Iris pigment epithelial cell (primary cell): ENCODE measurements at regions not wholly inside any gene's neighbourhood (a gene's known extent, or its start where the extent isn't known, plus 50 kb on each side); places are given as distances from the start of the nearest gene placed in this dataset.
"Not testable (repeated sequence)": the region's sequence is repeated elsewhere in the genome, so short reads cannot be mapped to it uniquely, and the experiment has no call there.

ENCODE experiments used
- DNase-seq: peaks from one replicate; pipeline ENCODE4 v3.0.0-alpha.2; 2011; ENCODE audit warnings: low read depth

DNA sequence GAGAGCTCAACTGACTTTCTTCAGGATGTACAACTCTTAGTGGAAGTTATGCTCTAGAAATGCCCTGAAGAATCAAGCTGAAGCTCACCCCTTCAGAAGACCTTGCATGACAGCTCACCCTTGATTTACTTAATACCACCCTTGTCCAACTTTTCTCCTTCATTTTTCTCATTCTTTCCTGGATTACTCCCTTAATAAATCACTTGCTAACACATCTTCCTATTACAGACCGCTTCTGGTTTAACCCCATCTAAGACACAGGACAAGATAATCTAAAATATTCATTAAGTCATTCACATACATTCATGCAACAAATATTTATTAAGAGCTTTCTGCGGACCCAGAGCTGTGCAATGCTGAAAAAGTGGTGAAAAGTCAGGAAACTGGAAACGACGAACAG is 630.7 kb upstream of the RORB start:
- DNase-seq = no peak

DNA sequence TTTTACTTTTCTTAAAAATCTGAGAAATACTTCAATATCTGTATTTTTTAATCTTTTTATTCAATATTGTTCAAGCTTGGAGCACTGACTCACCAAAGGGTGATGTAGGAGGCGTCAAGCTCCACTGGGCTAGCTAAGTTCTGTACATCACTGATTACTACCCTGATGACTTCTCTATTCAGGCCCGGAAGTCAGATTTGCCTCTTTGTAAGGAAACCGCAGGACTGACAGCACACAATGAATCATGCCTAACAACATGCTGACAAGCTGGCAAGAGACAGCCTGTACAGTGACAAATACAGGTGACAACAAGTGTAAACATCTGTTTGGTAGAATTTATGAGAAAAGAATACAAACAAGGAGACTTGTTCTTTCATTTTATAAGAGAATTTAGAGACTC is 627.9 kb upstream of the RORB start:
- DNase-seq = peak; percentile 92

- no peak for DNase-seq
These were observed 625.5 kb upstream of the RORB start for GRCh38 chr9:73871636-73872035.

- DNase-seq = no peak
These were observed 624.4 kb upstream of the RORB start for GRCh38 chr9:73872701-73873100.

- peak; percentile 93 for DNase-seq
These were observed 617.0 kb upstream of the RORB start for GRCh38 chr9:73880101-73880500.

DNA sequence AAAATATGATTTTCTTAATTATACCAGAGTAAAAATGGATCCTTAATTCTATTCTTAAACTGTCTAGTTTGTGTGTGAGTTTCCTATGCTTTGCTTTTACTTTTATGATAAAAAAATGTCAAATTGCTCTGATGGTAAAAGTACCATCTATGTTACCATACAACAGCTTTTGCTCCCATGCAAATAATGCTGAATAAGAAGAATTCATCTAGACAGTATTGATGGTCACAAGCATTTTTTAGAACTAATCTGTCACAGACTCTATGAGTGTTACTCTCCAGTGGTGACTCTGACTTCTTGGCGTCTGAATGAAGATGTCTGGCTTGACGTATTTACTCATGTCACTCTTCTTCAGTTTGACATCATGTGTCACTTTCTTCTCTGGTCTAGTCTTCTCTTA is 608.1 kb upstream of the RORB start:
- DNase-seq = no peak

DNA sequence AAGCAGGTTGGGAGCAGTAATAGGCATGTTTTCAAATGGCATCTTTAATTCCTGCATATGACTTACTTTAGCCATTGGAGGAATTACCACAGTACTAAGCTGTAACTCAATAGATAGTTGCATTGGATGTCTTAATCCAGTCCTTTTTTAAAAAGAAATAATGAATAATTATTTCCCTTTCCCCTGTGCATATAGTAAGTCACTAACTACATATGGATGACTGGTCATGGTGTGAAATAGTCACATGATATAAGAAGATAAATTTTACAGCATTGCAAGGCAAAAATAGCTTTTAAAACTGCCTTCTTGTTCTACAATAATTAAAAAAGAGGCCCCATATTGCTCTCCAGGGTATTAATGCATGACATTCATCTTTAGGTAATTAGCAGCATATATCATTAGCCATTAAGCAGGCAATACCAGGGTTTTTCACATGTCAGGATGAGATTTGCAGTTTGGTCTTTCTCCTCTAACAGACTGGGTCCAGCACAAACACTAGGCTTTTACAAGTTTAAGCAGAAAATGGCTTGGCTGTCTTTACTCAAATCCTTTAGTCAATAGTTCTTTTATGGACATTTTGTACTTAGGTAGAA is 606.4 kb upstream of the RORB start:
- DNase-seq = no peak

- no peak for DNase-seq
These were observed 604.8 kb upstream of the RORB start for GRCh38 chr9:73892335-73892734.

DNA sequence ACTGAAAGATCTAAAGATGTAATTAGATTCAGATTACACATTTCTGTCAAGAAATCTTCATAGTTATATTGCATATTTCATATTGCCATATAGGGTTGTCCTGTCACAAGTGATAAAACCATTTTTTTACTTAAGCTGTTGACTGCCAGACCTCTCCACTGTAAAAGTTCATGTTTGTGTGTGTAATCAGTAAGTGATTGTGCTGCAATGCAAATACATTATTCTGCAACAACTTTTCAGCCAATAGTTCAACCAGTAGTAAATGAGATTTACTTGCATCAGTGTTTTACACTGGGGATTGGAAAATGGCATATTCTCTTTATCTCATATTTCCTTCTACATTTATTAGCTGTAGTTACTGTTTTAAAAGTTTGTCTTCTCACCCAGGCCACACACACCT is 603.9 kb upstream of the RORB start:
- no peak for DNase-seq

DNA sequence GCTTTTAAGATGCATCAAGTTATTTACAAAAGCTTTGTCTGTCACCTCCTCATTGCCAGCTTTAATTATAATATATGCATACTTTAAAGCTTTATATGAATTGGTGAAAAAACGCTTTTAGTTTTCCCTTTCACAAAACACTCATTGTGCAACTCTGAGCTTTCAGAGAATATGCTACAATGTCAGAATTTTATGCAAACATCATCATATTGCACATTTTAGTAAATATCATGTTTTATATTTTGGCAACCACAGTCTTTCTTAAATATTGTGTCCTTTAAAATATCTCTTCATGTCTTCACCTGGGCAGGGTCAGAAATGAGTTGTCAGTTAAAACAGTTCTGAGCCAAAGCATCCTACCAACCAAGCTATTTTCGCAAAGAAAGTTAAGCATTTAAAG is 601.1 kb upstream of the RORB start:
- no peak for DNase-seq

DNA sequence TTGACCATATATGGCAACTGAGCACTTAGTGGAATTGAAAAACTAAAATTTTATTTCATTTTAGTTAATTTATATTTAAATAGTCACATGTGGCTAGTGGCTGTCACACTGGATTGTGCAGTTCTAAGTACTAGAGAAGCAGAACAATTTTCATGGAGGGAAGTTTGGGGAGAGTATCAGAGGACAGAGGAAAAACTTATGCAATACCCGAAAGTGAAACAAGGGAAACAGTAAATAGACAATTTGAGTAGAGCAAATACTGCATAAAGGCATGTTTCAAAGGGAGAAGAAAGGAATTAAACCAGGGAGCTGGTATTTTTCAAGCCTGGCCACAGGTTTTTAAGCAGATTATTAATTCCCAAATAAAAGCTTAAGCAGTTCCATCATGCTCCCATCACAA is 590.5 kb upstream of the RORB start:
- no peak for DNase-seq

- peak; percentile 3 for DNase-seq
These were observed 585.3 kb upstream of the RORB start for GRCh38 chr9:73911804-73912203.

GRCh38 chr9:73916016-73916673 is 581.0 kb upstream of the RORB start:
- DNase-seq = peak; percentile 48

GRCh38 chr9:73919712-73920111 is 577.4 kb upstream of the RORB start:
- DNase-seq = no peak

DNA sequence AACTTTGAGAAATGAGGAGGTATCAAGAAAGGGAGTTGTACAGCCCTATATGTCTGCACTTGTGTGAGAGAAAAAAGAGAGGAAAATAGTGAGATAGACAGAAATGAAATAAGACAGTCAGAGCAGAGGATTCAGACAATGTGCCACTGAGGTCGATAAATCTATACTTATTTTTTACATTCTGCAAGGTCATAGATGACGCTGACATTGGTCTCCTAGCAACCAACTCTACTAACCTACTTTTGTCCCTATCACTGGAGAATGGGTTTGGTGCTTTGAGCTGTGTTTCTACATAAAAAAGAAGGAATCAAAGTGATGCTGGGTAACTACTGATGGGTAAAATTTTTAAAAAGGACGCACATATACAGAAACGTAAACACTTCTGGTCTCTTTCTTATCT is 573.3 kb upstream of the RORB start:
- no peak for DNase-seq

GRCh38 chr9:73951147-73951546 is 546.0 kb upstream of the RORB start:
- no peak for DNase-seq

DNA sequence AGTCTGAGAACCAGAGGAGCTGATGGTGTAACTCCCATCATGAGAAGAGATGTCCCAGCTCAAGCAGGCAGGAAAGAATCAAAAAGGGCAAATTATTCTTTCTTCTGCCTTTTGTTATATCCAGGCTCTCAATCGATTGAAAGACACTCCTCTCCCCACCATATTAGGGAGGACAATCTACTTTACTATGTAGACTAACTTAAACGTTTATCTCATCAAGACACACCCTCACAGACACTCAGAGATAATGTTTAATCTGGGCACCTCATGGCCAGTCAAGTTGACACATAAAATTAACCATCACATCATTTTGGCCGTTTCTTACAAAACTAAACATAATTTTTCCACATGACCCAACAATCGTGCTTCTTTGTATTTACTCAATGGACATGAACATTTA is 534.3 kb upstream of the RORB start:
- DNase-seq = no peak

DNA sequence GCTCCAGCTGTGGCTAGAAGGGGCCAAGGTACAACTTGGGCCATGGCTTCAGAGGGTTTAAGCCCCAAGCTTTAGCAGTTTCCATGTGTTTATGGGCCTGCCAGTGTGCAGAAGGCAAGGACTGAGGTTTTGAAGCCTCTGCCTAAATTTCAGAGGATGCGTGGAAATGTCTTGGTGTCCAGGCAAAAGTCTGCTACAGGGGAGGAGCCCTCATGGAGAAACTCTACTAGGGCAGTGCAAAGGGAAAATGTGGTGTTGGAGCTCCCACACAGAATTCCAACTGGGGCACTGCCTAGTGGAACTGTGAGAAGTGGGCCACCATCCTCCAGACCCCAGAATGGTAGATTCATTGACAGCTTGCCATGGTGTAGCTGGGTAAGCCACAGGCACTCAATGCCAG is 527.2 kb upstream of the RORB start:
- DNase-seq = no peak

GRCh38 chr9:73976424-73976823 is 520.7 kb upstream of the RORB start:
- DNase-seq = not testable (repeated sequence)

DNA sequence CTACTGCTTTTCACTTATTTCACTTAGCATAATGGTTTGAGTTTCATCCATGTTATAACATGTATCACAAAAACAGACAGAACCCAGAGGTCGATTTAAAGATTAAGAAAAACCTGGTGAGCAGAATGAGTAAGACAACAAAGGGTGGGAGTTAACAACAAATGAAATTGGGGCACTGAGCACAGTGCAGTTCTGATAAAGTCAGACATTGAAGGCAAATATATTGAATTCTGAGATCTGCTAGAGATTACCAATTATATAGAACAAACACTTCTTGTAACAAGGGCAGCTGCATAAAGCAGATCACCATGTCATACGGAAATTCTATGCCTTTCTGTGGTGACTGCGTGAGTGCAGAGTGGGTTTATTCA is 517.3 kb upstream of the RORB start:
- no peak for DNase-seq

DNA sequence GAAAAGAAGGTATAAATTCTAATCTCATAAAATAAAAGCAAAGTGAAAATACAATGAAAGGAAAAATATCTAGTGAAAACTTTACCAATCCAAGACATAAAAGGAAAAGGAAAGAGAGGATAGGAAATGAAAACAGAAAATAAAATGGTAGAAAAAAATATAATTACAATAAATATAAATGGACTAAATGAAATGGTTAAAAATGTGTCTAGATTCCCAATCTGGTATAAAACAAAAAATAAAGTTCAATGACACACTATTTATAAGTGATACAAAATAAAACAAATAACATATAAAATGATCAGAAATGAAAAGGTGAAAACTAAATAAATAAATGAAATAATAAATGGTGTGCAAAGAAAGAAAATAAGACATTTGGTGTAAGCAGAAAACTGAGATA is 516.4 kb upstream of the RORB start:
- no peak for DNase-seq

DNA sequence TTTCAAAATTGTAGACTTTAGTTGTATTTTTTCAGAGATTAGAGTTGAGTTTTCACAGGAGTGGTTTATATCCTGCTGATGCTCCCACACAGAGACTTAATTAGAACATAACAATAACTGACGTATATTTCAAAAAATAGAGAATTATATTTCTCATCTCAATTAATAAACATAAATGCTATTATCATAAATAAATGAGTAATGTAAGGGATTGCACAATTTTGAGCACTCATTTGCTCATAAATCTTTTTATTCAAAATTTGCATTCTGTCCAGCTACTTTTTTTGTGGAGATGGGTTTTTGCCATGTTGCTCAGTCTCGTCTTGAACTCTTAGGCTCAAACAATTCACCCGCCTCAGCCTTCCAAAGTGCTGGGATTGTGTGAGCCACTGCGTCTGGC is 515.7 kb upstream of the RORB start:
- DNase-seq = no peak

- DNase-seq = peak; percentile 16
These were observed 501.3 kb upstream of the RORB start for GRCh38 chr9:73995836-73996235.

GRCh38 chr9:73996844-73997243 is 500.3 kb upstream of the RORB start:
- DNase-seq = no peak
